GM10266 (cell line): ENCODE measurements at regions not wholly inside any gene's neighbourhood (a gene's known extent, or its start where the extent isn't known, plus 50 kb on each side); places are given as distances from the start of the nearest gene placed in this dataset.

Experiments
- DNase-seq: peaks from one replicate; pipeline ENCODE4 v3.0.0; 2012; ENCODE audit errors: extremely low spot score
- CTCF ChIP-seq: IDR thresholded peaks from 2 replicates; pipeline ENCODE4 v1.5.1; 2012; ENCODE audit warnings: mild to moderate bottlenecking, low read depth; ENCODE audit not compliant: control insufficient read depth, insufficient read depth; ENCODE audit errors: missing control alignments

GRCh38 chr9:81397481-81398381, 291.6 kb downstream of the TLE1 start:
- TF ChIP-seq CTCF, result no peak

GRCh38 chr9:81396528-81396927, 292.8 kb downstream of the TLE1 start:
- no peak for TF ChIP-seq CTCF
- DNase-seq, result no peak

More at GRCh38 chr9:81397481-81398381, 291.6 kb downstream of the TLE1 start:
- DNase-seq, result no peak

GRCh38 chr9:81395676-81396054, 293.7 kb downstream of the TLE1 start:
- no peak for TF ChIP-seq CTCF
- no peak for DNase-seq

- no peak for TF ChIP-seq CTCF
- DNase-seq, result no peak
Measured at GRCh38 chr9:81394881-81395675, 294.3 kb downstream of the TLE1 start.

GRCh38 chr9:81393985-81394811, 295.1 kb downstream of the TLE1 start:
- no peak for TF ChIP-seq CTCF
- no peak for DNase-seq

- DNase-seq, result no peak
- TF ChIP-seq CTCF, result no peak
Measured at GRCh38 chr9:81391457-81391825, 297.9 kb downstream of the TLE1 start.
